DMS114 treated with DMSO at 0.1 percent for 48 hours (cell line): ENCODE measurements at regions not wholly inside any gene's neighbourhood (a gene's known extent, or its start where the extent isn't known, plus 50 kb on each side); places are given as distances from the start of the nearest gene placed in this dataset.
A peak's percentile ranks its signal among the peaks of the same experiment; 100 is the strongest.
"Not testable (repeated sequence)": the region's sequence is repeated elsewhere in the genome, so short reads cannot be mapped to it uniquely, and the experiment has no call there.

Source experiments
- DNase-seq: peaks from one replicate; lab custom pipeline; 2025; ENCODE audit not compliant: unreplicated experiment; lab: John Stamatoyannopoulos, UW

GRCh38 chr13:107685876-107686275 lies 529.5 kb downstream of the LIG4 start:
- DNase-seq: no peak

- DNase-seq: no peak
Measured at GRCh38 chr13:107681600-107681999, 533.7 kb downstream of the LIG4 start.

GRCh38 chr13:107680115-107680514 lies 535.2 kb downstream of the LIG4 start:
- DNase-seq: no peak

GRCh38 chr13:107678075-107678689 lies 537.2 kb downstream of the LIG4 start:
- no peak for DNase-seq

GRCh38 chr13:107675847-107676550 lies 539.3 kb downstream of the LIG4 start:
- DNase-seq: no peak

GRCh38 chr13:107669391-107669993 lies 545.8 kb downstream of the LIG4 start:
- DNase-seq: no peak

GRCh38 chr13:107665926-107666458 lies 549.3 kb downstream of the LIG4 start:
- DNase-seq: no peak

- peak; percentile 13 for DNase-seq
Measured at GRCh38 chr13:107650081-107650701, 565.1 kb downstream of the LIG4 start.

- no peak for DNase-seq
Measured at GRCh38 chr13:107649079-107649478, 566.3 kb downstream of the LIG4 start.

GRCh38 chr13:107644136-107644535 lies 571.2 kb downstream of the LIG4 start:
- no peak for DNase-seq

GRCh38 chr13:107643615-107644014 lies 571.7 kb downstream of the LIG4 start:
- DNase-seq: no peak

- DNase-seq: no peak
Measured at GRCh38 chr13:107642831-107643230, 572.5 kb downstream of the LIG4 start.

GRCh38 chr13:107641574-107641973 lies 573.8 kb downstream of the LIG4 start:
- DNase-seq: no peak

- DNase-seq: no peak
Measured at GRCh38 chr13:107625648-107626047, 589.7 kb downstream of the LIG4 start.

GRCh38 chr13:107617527-107617926 lies 597.8 kb downstream of the LIG4 start:
- no peak for DNase-seq

- no peak for DNase-seq
Measured at GRCh38 chr13:107612376-107612775, 603.0 kb downstream of the LIG4 start.

GRCh38 chr13:107608736-107609135 lies 606.6 kb downstream of the LIG4 start:
- DNase-seq: no peak

- no peak for DNase-seq
Measured at GRCh38 chr13:107600971-107601370, 614.4 kb downstream of the LIG4 start.

GRCh38 chr13:107596306-107596705 lies 619.0 kb downstream of the LIG4 start:
- not testable (repeated sequence) for DNase-seq

- DNase-seq: no peak
Measured at GRCh38 chr13:107590556-107590955, 624.8 kb downstream of the LIG4 start.

- no peak for DNase-seq
Measured at GRCh38 chr13:107587681-107588080, 627.7 kb downstream of the LIG4 start.

GRCh38 chr13:107586216-107586615 lies 629.1 kb downstream of the LIG4 start:
- no peak for DNase-seq
